HCT116 (cell line): ENCODE measurements at regions not wholly inside any gene's neighbourhood (a gene's known extent, or its start where the extent isn't known, plus 50 kb on each side); places are given as distances from the start of the nearest gene placed in this dataset.

ENCODE experiments used
- CEBPB ChIP-seq: IDR thresholded peaks from 2 replicates; pipeline ENCODE4 v1.6.1; 2012; ENCODE audit warnings: low read depth
- CTCF ChIP-seq, 3 experiments: fragments of 200-600 bp in 1 of 3; sonication (generic) in 1 of 3; IDR thresholded peaks in 2 of 3; conservative IDR thresholded peaks in 1 of 3; 2 replicates each; pipeline ENCODE4 v1.5.1; 2012 to 2017; ENCODE audit warnings: low read depth in 2 of 3, low read length in 2 of 3, antibody characterized with exemption in 1 of 3, borderline replicate concordance in 1 of 3, control low read depth in 1 of 3, mild to moderate bottlenecking in 1 of 3, mixed read lengths in 1 of 3, mixed run types in 1 of 3, moderate library complexity in 1 of 3; ENCODE audit not compliant: insufficient read depth in 1 of 3
- EZH2 ChIP-seq: fragments of 200-600 bp; sonication (generic); IDR thresholded peaks from 2 replicates; pipeline ENCODE4 v1.6.1; 2017; ENCODE audit warnings: antibody characterized with exemption, mixed run types
- MAX ChIP-seq: IDR thresholded peaks from 2 replicates; pipeline ENCODE4 v1.6.1; 2012
- POLR2A ChIP-seq: IDR thresholded peaks from 2 replicates; pipeline ENCODE4 v1.7.0; 2011; ENCODE audit warnings: borderline replicate concordance; ENCODE audit not compliant: insufficient read depth, insufficient read length; ENCODE audit errors: extremely low read depth
- RAD21 ChIP-seq: IDR thresholded peaks from 2 replicates; pipeline ENCODE4 v1.6.1; 2012; ENCODE audit warnings: low read depth, mild to moderate bottlenecking
- SRF ChIP-seq: IDR thresholded peaks from 2 replicates; pipeline ENCODE4 v1.6.1; 2012; ENCODE audit warnings: low read depth
- YY1 ChIP-seq: IDR thresholded peaks from 2 replicates; pipeline ENCODE4 v1.6.1; 2011; ENCODE audit warnings: low read length, low read depth, moderate library complexity, mild to moderate bottlenecking; ENCODE audit not compliant: insufficient replicate concordance; ENCODE audit errors: extremely low read depth
- ZNF274 ChIP-seq: fragments of 200-500 bp; sonication (Bioruptor generic); IDR thresholded peaks from 2 replicates; pipeline ENCODE4 v1.6.1; 2014; ENCODE audit warnings: mild to moderate bottlenecking, low read depth, low read length, inconsistent platforms
- TF ChIP-seq, protein P1 (sequence below): IDR thresholded peaks from 2 replicates; pipeline ENCODE4 v1.6.1; 2011; ENCODE audit warnings: mild to moderate bottlenecking, low read length, moderate library complexity; ENCODE audit not compliant: insufficient replicate concordance; ENCODE audit errors: extremely low read depth
- TF ChIP-seq, protein P2 (sequence below): IDR thresholded peaks from 2 replicates; pipeline ENCODE4 v1.6.1; 2012; ENCODE audit warnings: low read depth

DNA sequence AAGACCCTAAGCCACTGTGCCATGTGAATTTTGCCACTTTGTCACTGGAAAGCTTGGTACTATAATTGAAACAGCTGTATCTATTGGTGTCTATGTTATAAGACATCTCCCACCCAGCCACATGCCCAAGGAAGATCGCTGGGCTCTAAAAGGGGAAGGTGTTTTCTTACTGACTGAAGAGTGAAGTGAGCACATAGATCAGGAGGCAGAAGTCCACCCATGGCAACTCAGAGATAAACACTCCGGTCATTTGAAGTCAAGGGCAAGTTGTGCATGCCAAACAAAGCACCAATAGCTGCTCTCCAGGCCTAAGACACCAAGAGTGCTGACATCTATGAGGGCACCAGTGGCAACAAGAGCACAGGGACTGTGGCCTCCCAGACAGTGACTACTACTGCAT, 153.8 kb downstream of the KCTD12 start:
- TF ChIP-seq POLR2A (no peak), CTCF (IDR thresholded peaks at IDR 0.05 in 2 of 3, conservative IDR thresholded peaks at IDR 0.05 in 1 of 3; ENCODE audit: borderline replicate concordance in 1 of 3, insufficient read depth in 1 of 3, low read depth in 2 of 3, low read length in 2 of 3) (no peak), SRF (no peak), YY1 (no peak), ZNF274 (no peak), CEBPB (no peak), EZH2 (no peak), MAX (no peak), RAD21 (no peak)
- TF ChIP-seq, protein P1, sequence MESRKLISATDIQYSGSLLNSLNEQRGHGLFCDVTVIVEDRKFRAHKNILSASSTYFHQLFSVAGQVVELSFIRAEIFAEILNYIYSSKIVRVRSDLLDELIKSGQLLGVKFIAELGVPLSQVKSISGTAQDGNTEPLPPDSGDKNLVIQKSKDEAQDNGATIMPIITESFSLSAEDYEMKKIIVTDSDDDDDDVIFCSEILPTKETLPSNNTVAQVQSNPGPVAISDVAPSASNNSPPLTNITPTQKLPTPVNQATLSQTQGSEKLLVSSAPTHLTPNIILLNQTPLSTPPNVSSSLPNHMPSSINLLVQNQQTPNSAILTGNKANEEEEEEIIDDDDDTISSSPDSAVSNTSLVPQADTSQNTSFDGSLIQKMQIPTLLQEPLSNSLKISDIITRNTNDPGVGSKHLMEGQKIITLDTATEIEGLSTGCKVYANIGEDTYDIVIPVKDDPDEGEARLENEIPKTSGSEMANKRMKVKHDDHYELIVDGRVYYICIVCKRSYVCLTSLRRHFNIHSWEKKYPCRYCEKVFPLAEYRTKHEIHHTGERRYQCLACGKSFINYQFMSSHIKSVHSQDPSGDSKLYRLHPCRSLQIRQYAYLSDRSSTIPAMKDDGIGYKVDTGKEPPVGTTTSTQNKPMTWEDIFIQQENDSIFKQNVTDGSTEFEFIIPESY = no peak
- TF ChIP-seq, protein P2, sequence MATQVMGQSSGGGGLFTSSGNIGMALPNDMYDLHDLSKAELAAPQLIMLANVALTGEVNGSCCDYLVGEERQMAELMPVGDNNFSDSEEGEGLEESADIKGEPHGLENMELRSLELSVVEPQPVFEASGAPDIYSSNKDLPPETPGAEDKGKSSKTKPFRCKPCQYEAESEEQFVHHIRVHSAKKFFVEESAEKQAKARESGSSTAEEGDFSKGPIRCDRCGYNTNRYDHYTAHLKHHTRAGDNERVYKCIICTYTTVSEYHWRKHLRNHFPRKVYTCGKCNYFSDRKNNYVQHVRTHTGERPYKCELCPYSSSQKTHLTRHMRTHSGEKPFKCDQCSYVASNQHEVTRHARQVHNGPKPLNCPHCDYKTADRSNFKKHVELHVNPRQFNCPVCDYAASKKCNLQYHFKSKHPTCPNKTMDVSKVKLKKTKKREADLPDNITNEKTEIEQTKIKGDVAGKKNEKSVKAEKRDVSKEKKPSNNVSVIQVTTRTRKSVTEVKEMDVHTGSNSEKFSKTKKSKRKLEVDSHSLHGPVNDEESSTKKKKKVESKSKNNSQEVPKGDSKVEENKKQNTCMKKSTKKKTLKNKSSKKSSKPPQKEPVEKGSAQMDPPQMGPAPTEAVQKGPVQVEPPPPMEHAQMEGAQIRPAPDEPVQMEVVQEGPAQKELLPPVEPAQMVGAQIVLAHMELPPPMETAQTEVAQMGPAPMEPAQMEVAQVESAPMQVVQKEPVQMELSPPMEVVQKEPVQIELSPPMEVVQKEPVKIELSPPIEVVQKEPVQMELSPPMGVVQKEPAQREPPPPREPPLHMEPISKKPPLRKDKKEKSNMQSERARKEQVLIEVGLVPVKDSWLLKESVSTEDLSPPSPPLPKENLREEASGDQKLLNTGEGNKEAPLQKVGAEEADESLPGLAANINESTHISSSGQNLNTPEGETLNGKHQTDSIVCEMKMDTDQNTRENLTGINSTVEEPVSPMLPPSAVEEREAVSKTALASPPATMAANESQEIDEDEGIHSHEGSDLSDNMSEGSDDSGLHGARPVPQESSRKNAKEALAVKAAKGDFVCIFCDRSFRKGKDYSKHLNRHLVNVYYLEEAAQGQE = no peak
